ENCODE measurements at regions not wholly inside any gene's neighbourhood (a gene's known extent, or its start where the extent isn't known, plus 50 kb on each side); places are given as distances from the start of the nearest gene placed in this dataset.

- TF ChIP-seq, protein P1, sequence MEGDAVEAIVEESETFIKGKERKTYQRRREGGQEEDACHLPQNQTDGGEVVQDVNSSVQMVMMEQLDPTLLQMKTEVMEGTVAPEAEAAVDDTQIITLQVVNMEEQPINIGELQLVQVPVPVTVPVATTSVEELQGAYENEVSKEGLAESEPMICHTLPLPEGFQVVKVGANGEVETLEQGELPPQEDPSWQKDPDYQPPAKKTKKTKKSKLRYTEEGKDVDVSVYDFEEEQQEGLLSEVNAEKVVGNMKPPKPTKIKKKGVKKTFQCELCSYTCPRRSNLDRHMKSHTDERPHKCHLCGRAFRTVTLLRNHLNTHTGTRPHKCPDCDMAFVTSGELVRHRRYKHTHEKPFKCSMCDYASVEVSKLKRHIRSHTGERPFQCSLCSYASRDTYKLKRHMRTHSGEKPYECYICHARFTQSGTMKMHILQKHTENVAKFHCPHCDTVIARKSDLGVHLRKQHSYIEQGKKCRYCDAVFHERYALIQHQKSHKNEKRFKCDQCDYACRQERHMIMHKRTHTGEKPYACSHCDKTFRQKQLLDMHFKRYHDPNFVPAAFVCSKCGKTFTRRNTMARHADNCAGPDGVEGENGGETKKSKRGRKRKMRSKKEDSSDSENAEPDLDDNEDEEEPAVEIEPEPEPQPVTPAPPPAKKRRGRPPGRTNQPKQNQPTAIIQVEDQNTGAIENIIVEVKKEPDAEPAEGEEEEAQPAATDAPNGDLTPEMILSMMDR (IDR thresholded peaks at IDR 0.05), result no peak
- TF ChIP-seq EZH2 (IDR thresholded peaks at IDR 0.05) (no peak), EZH2phosphoT487 (IDR thresholded peaks at IDR 0.05) (no peak)
Observed at GRCh38 chr12:42750356-42750755, 160.8 kb upstream of the PRICKLE1 start.
